Activated T-helper 1 cell treated with anti-CD3 and anti-CD28 coated beads, Interleukin-12 subunit alpha, Interleukin-12 subunit beta, Interleukin-2, Interleukin-4 antibody, amounts not matched to agents 30 ng/mL and 10 ng/mL and 1 ng/mL, durations not matched to agents 14 hours and 24 hours and 36 hours (primary cell): ENCODE measurements at regions not wholly inside any gene's neighbourhood (a gene's known extent, or its start where the extent isn't known, plus 50 kb on each side); places are given as distances from the start of the nearest gene placed in this dataset.
"Not testable (repeated sequence)": the region's sequence is repeated elsewhere in the genome, so short reads cannot be mapped to it uniquely, and the experiment has no call there.

Experiments used
- DNase-seq: peaks from one replicate; pipeline ENCODE4 v3.0.0; 2021; ENCODE audit warnings: low spot score
- H3K27ac Mint-ChIP-seq: one replicate; pipeline ENCODE4 v1.8.0; 2021; ENCODE audit warnings: mild to moderate bottlenecking, mixed read lengths
- H3K27me3 Mint-ChIP-seq: one replicate; pipeline ENCODE4 v1.8.0; 2022; ENCODE audit warnings: mild to moderate bottlenecking, moderate library complexity, mixed read lengths; ENCODE audit not compliant: insufficient read depth
- H3K36me3 Mint-ChIP-seq: one replicate; pipeline ENCODE4 v1.8.0; 2021; ENCODE audit warnings: low read depth, mixed read lengths
- H3K4me1 Mint-ChIP-seq: one replicate; pipeline ENCODE4 v1.8.0; 2021; ENCODE audit warnings: low read depth, mixed read lengths
- H3K4me3 Mint-ChIP-seq: one replicate; pipeline ENCODE4 v1.8.0; 2021; ENCODE audit warnings: mild to moderate bottlenecking, moderate library complexity, mixed read lengths
- H3K9me3 Mint-ChIP-seq: one replicate; pipeline ENCODE4 v1.8.0; 2021; ENCODE audit warnings: mixed read lengths
- intact Hi-C: fragments of 100-400 bp; cut with micrococcal nuclease; formaldehyde crosslinking; loops from one replicate; pipeline ENCODE4 v1.15.1; 2024

GRCh38 chr3:164417955-164418354 lies 660.3 kb downstream of the SI start:
- no peak overlapping the region for H3K27ac Mint-ChIP-seq
- intact Hi-C loops, result no loop called here
- H3K9me3 Mint-ChIP-seq, result no peaks in the 10 kb centered on the region
- H3K4me3 Mint-ChIP-seq, result no peak overlapping the region
- no peaks in the 10 kb centered on the region for H3K36me3 Mint-ChIP-seq
- H3K27me3 Mint-ChIP-seq, result no peaks in the 10 kb centered on the region
- H3K4me1 Mint-ChIP-seq, result no peaks in the 10 kb centered on the region
- DNase-seq, result no peak

GRCh38 chr3:164416491-164417222 lies 661.6 kb downstream of the SI start:
- intact Hi-C loops, result no loop called here
- DNase-seq, result no peak
- Mint-ChIP-seq H3K9me3 (no peaks in the 10 kb centered on the region), H3K4me1 (no peaks in the 10 kb centered on the region), H3K4me3 (no peak overlapping the region), H3K27ac (no peak overlapping the region), H3K36me3 (no peaks in the 10 kb centered on the region), H3K27me3 (no peaks in the 10 kb centered on the region)

GRCh38 chr3:164408326-164408725 lies 670.0 kb downstream of the SI start:
- Mint-ChIP-seq H3K27ac (no peak overlapping the region), H3K36me3 (no peaks in the 10 kb centered on the region), H3K4me3 (no peak overlapping the region), H3K9me3 (no peaks in the 10 kb centered on the region), H3K27me3 (no peaks in the 10 kb centered on the region), H3K4me1 (no peaks in the 10 kb centered on the region)
- intact Hi-C loops, result no loop called here
- no peak for DNase-seq

- Mint-ChIP-seq H3K4me3 (no peak overlapping the region), H3K4me1 (no peaks in the 10 kb centered on the region)
Observed at GRCh38 chr3:164407111-164407510, 671.2 kb downstream of the SI start.

GRCh38 chr3:164406281-164406680 lies 672.0 kb downstream of the SI start:
- Mint-ChIP-seq H3K4me1 (no peaks in the 10 kb centered on the region), H3K9me3 (peaks cover 5% of the 10 kb centered on the region), H3K27ac (no peak overlapping the region), H3K36me3 (no peaks in the 10 kb centered on the region), H3K27me3 (no peaks in the 10 kb centered on the region), H3K4me3 (no peak overlapping the region)
- DNase-seq, result no peak
- intact Hi-C loops, result no loop called here

More at GRCh38 chr3:164407111-164407510, 671.2 kb downstream of the SI start:
- Mint-ChIP-seq H3K9me3 (peaks cover 5% of the 10 kb centered on the region), H3K27ac (no peak overlapping the region), H3K27me3 (no peaks in the 10 kb centered on the region), H3K36me3 (no peaks in the 10 kb centered on the region)
- intact Hi-C loops, result no loop called here
- no peak for DNase-seq

- Mint-ChIP-seq H3K27ac (no peak overlapping the region), H3K4me1 (no peaks in the 10 kb centered on the region), H3K27me3 (no peaks in the 10 kb centered on the region), H3K36me3 (no peaks in the 10 kb centered on the region), H3K4me3 (no peak overlapping the region), H3K9me3 (peaks cover 5% of the 10 kb centered on the region)
- intact Hi-C loops, result no loop called here
- no peak for DNase-seq
Observed at GRCh38 chr3:164401923-164402322, 676.4 kb downstream of the SI start.

GRCh38 chr3:164401440-164401839 lies 676.9 kb downstream of the SI start:
- H3K27ac Mint-ChIP-seq, H3K4me3 Mint-ChIP-seq, DNase-seq, intact Hi-C loops, H3K27me3 Mint-ChIP-seq, H3K36me3 Mint-ChIP-seq, H3K9me3 Mint-ChIP-seq, H3K4me1 Mint-ChIP-seq: not testable (repeated sequence)

- H3K27ac Mint-ChIP-seq, result no peak overlapping the region
- no peak overlapping the region for H3K4me3 Mint-ChIP-seq
- no peaks in the 10 kb centered on the region for H3K4me1 Mint-ChIP-seq
- no peaks in the 10 kb centered on the region for H3K27me3 Mint-ChIP-seq
- peaks cover 6% of the 10 kb centered on the region for H3K9me3 Mint-ChIP-seq
- H3K36me3 Mint-ChIP-seq, result no peaks in the 10 kb centered on the region
- intact Hi-C loops, result loop anchor here (1.0 kb wide), 1 partner anchor 26 kb away; no protein-coding TSS in a partner anchor
- no peak for DNase-seq
Observed at GRCh38 chr3:164397462-164397861, 680.8 kb downstream of the SI start.

- Mint-ChIP-seq H3K4me1 (no peaks in the 10 kb centered on the region), H3K27ac (no peak overlapping the region), H3K27me3 (no peaks in the 10 kb centered on the region), H3K36me3 (no peaks in the 10 kb centered on the region), H3K9me3 (peaks cover 3% of the 10 kb centered on the region), H3K4me3 (no peak overlapping the region)
- intact Hi-C loops, result no loop called here
- DNase-seq, result no peak
Observed at GRCh38 chr3:164393171-164393570, 685.1 kb downstream of the SI start.

GRCh38 chr3:164390046-164390445 lies 688.2 kb downstream of the SI start:
- intact Hi-C loops, result no loop called here
- H3K27ac Mint-ChIP-seq, result no peak overlapping the region

GRCh38 chr3:164387236-164387635 lies 691.1 kb downstream of the SI start:
- H3K27me3 Mint-ChIP-seq, result no peaks in the 10 kb centered on the region
- H3K4me1 Mint-ChIP-seq, result no peaks in the 10 kb centered on the region
- H3K27ac Mint-ChIP-seq, result no peak overlapping the region
- no peaks in the 10 kb centered on the region for H3K36me3 Mint-ChIP-seq
- H3K4me3 Mint-ChIP-seq, result no peak overlapping the region
- intact Hi-C loops, result no loop called here
- H3K9me3 Mint-ChIP-seq, result no peaks in the 10 kb centered on the region
- no peak for DNase-seq

More at GRCh38 chr3:164390046-164390445, 688.2 kb downstream of the SI start:
- Mint-ChIP-seq H3K4me1 (no peaks in the 10 kb centered on the region), H3K27me3 (no peaks in the 10 kb centered on the region), H3K36me3 (no peaks in the 10 kb centered on the region), H3K9me3 (peaks cover 3% of the 10 kb centered on the region), H3K4me3 (no peak overlapping the region)
- DNase-seq, result no peak

- no peak overlapping the region for H3K4me3 Mint-ChIP-seq
- no peaks in the 10 kb centered on the region for H3K9me3 Mint-ChIP-seq
- H3K27me3 Mint-ChIP-seq, result no peaks in the 10 kb centered on the region
- H3K4me1 Mint-ChIP-seq, result no peaks in the 10 kb centered on the region
- no peak for DNase-seq
- H3K36me3 Mint-ChIP-seq, result no peaks in the 10 kb centered on the region
- H3K27ac Mint-ChIP-seq, result no peak overlapping the region
- intact Hi-C loops, result no loop called here
Observed at GRCh38 chr3:164380156-164380555, 698.1 kb downstream of the SI start.

GRCh38 chr3:164377466-164377865 lies 700.8 kb downstream of the SI start:
- Mint-ChIP-seq H3K4me3 (no peak overlapping the region), H3K27ac (no peak overlapping the region), H3K4me1 (no peaks in the 10 kb centered on the region), H3K36me3 (no peaks in the 10 kb centered on the region), H3K9me3 (no peaks in the 10 kb centered on the region), H3K27me3 (no peaks in the 10 kb centered on the region)
- intact Hi-C loops, result no loop called here
- no peak for DNase-seq

GRCh38 chr3:164375995-164376394 lies 702.3 kb downstream of the SI start:
- Mint-ChIP-seq H3K4me3 (no peak overlapping the region), H3K27me3 (no peaks in the 10 kb centered on the region), H3K36me3 (no peaks in the 10 kb centered on the region), H3K27ac (no peak overlapping the region), H3K4me1 (no peaks in the 10 kb centered on the region), H3K9me3 (no peaks in the 10 kb centered on the region)
- intact Hi-C loops, result no loop called here
- DNase-seq, result no peak
